Activated T-helper 1 cell treated with Interleukin-2 at 50 U/mL for 16 hours (primary cell): ENCODE measurements at regions not wholly inside any gene's neighbourhood (a gene's known extent, or its start where the extent isn't known, plus 50 kb on each side); places are given as distances from the start of the nearest gene placed in this dataset.

ENCODE experiments used
- DNase-seq: peaks from one replicate; pipeline ENCODE4 v3.0.0-alpha.2; 2020; ENCODE audit warnings: low read depth

GRCh38 chr5:17893026-17893635 lies 258.9 kb downstream of the TAF11L14 start:
- no peak for DNase-seq

GRCh38 chr5:17895288-17896033 lies 261.2 kb downstream of the TAF11L14 start:
- DNase-seq, result no peak

GRCh38 chr5:17896605-17897004 lies 262.3 kb downstream of the TAF11L14 start:
- no peak for DNase-seq

GRCh38 chr5:17897776-17898175 lies 263.5 kb downstream of the TAF11L14 start:
- DNase-seq, result no peak

GRCh38 chr5:17898766-17899165 lies 264.5 kb downstream of the TAF11L14 start:
- no peak for DNase-seq

- no peak for DNase-seq
Measured at GRCh38 chr5:17907094-17907493, 272.8 kb downstream of the TAF11L14 start.

GRCh38 chr5:17910318-17910717 lies 276.1 kb downstream of the TAF11L14 start:
- DNase-seq, result no peak

- DNase-seq, result no peak
Measured at GRCh38 chr5:17912794-17913193, 278.5 kb downstream of the TAF11L14 start.

- DNase-seq, result no peak
Measured at GRCh38 chr5:17916446-17916845, 282.2 kb downstream of the TAF11L14 start.

- no peak for DNase-seq
Measured at GRCh38 chr5:17917465-17917864, 283.2 kb downstream of the TAF11L14 start.

GRCh38 chr5:17918373-17919104 lies 284.3 kb downstream of the TAF11L14 start:
- DNase-seq, result no peak

GRCh38 chr5:17925276-17925675 lies 291.0 kb downstream of the TAF11L14 start:
- no peak for DNase-seq

GRCh38 chr5:17928581-17928981 lies 294.3 kb downstream of the TAF11L14 start:
- no peak for DNase-seq

GRCh38 chr5:17929171-17929570 lies 294.9 kb downstream of the TAF11L14 start:
- DNase-seq, result no peak

GRCh38 chr5:17930346-17930745 lies 296.1 kb downstream of the TAF11L14 start:
- DNase-seq, result no peak

GRCh38 chr5:17944046-17944445 lies 309.8 kb downstream of the TAF11L14 start:
- DNase-seq, result no peak

- no peak for DNase-seq
Measured at GRCh38 chr5:17947029-17947428, 312.8 kb downstream of the TAF11L14 start.

GRCh38 chr5:17951392-17952169 lies 317.3 kb downstream of the TAF11L14 start:
- no peak for DNase-seq

- no peak for DNase-seq
Measured at GRCh38 chr5:17952231-17952630, 318.0 kb downstream of the TAF11L14 start.

GRCh38 chr5:17964067-17964466 lies 329.8 kb downstream of the TAF11L14 start:
- DNase-seq, result no peak

GRCh38 chr5:17966640-17967402 lies 332.6 kb downstream of the TAF11L14 start:
- no peak for DNase-seq

- DNase-seq, result no peak
Measured at GRCh38 chr5:17976404-17976803, 342.1 kb downstream of the TAF11L14 start.
